Osteoblast (primary cell): ENCODE measurements at regions not wholly inside any gene's neighbourhood (a gene's known extent, or its start where the extent isn't known, plus 50 kb on each side); places are given as distances from the start of the nearest gene placed in this dataset.

Source experiments
- DNase-seq: peaks from one replicate; pipeline ENCODE4 v3.0.0; 2011; ENCODE audit warnings: low spot score, mixed read lengths; ENCODE audit not compliant: insufficient read length; ENCODE audit errors: missing footprints
- H2AFZ ChIP-seq: 2 replicates; pipeline ENCODE4 v1.6.0; 2011; ENCODE audit warnings: mild to moderate bottlenecking, low read length
- H3K27ac ChIP-seq: 2 replicates; pipeline ENCODE4 v1.5.1; 2011; ENCODE audit warnings: mild to moderate bottlenecking, low read depth, low read length, moderate library complexity
- H3K27me3 ChIP-seq: 2 replicates; pipeline ENCODE4 v1.6.0; 2012; ENCODE audit warnings: mild to moderate bottlenecking, control low read depth, inconsistent platforms, low read length, moderate library complexity; ENCODE audit not compliant: insufficient read depth
- H3K36me3 ChIP-seq: 2 replicates; pipeline ENCODE4 v1.5.1; 2011; ENCODE audit warnings: mild to moderate bottlenecking, low read length, control low read depth, moderate library complexity; ENCODE audit not compliant: insufficient read depth
- H3K4me1 ChIP-seq: 2 replicates; pipeline ENCODE4 v1.5.1; 2011; ENCODE audit warnings: mild to moderate bottlenecking, low read length, control low read depth, moderate library complexity; ENCODE audit not compliant: insufficient read depth
- H3K4me2 ChIP-seq: 2 replicates; pipeline ENCODE4 v1.6.0; 2011; ENCODE audit warnings: mild to moderate bottlenecking, low read length; ENCODE audit not compliant: insufficient read depth
- H3K4me3 ChIP-seq: fragments of 200-600 bp; sonication (generic); 3 replicates; pipeline ENCODE4 v1.5.1; 2012; ENCODE audit warnings: mild to moderate bottlenecking, low read length, inconsistent platforms; ENCODE audit not compliant: insufficient read depth
- H3K79me2 ChIP-seq: 2 replicates; pipeline ENCODE4 v1.6.0; 2012; ENCODE audit warnings: mild to moderate bottlenecking, low read length, control low read depth, inconsistent platforms; ENCODE audit not compliant: insufficient read depth
- H3K9me3 ChIP-seq: 2 replicates; pipeline ENCODE4 v1.5.1; 2011; ENCODE audit warnings: low read depth, low read length, control low read depth
- H4K20me1 ChIP-seq: 2 replicates; pipeline ENCODE4 v1.6.0; 2012; ENCODE audit warnings: mild to moderate bottlenecking, low read length, control low read depth; ENCODE audit not compliant: insufficient read depth
- CTCF ChIP-seq: IDR thresholded peaks from 2 replicates; pipeline ENCODE4 v1.5.1; 2011; ENCODE audit warnings: mild to moderate bottlenecking, low read depth, low read length, moderate library complexity; ENCODE audit errors: extremely low read depth

- TF ChIP-seq CTCF = no peak
- H3K79me2 ChIP-seq = no peaks in the 10 kb centered on the region
- H3K4me3 ChIP-seq = no peak overlapping the region
Observed at GRCh38 chr20:4459081-4459480, 210.0 kb upstream of the ADRA1D start.

GRCh38 chr20:4457566-4458543 is 208.8 kb upstream of the ADRA1D start:
- no peaks in the 10 kb centered on the region for H3K4me1 ChIP-seq
- no peak overlapping the region for H3K4me3 ChIP-seq
- TF ChIP-seq CTCF = no peak
- no peak overlapping the region for H3K27ac ChIP-seq
- no peak overlapping the region for H2AFZ ChIP-seq
- H3K4me2 ChIP-seq = no peak overlapping the region
- no peaks in the 10 kb centered on the region for H3K79me2 ChIP-seq
- no peaks in the 10 kb centered on the region for H3K9me3 ChIP-seq
- H3K36me3 ChIP-seq = no peaks in the 10 kb centered on the region
- H4K20me1 ChIP-seq = no peaks in the 10 kb centered on the region
- DNase-seq = no peak
- H3K27me3 ChIP-seq = no peaks in the 10 kb centered on the region

More at GRCh38 chr20:4459081-4459480, 210.0 kb upstream of the ADRA1D start:
- Histone ChIP-seq H4K20me1 (no peaks in the 10 kb centered on the region), H3K4me2 (no peak overlapping the region), H3K9me3 (no peaks in the 10 kb centered on the region), H2AFZ (no peak overlapping the region), H3K36me3 (no peaks in the 10 kb centered on the region), H3K27me3 (no peaks in the 10 kb centered on the region), H3K27ac (no peak overlapping the region), H3K4me1 (no peaks in the 10 kb centered on the region)
- no peak for DNase-seq

GRCh38 chr20:4455996-4456395 is 206.9 kb upstream of the ADRA1D start:
- DNase-seq = no peak
- Histone ChIP-seq H3K27ac (no peak overlapping the region), H3K4me3 (no peak overlapping the region), H3K4me2 (no peak overlapping the region), H3K4me1 (no peaks in the 10 kb centered on the region), H3K9me3 (no peaks in the 10 kb centered on the region), H3K27me3 (no peaks in the 10 kb centered on the region), H4K20me1 (no peaks in the 10 kb centered on the region), H3K79me2 (no peaks in the 10 kb centered on the region), H2AFZ (no peak overlapping the region), H3K36me3 (no peaks in the 10 kb centered on the region)
- TF ChIP-seq CTCF = no peak

GRCh38 chr20:4455301-4455701 is 206.2 kb upstream of the ADRA1D start:
- Histone ChIP-seq H3K79me2 (no peaks in the 10 kb centered on the region), H3K4me3 (no peak overlapping the region), H3K27me3 (no peaks in the 10 kb centered on the region), H3K27ac (no peak overlapping the region), H2AFZ (no peak overlapping the region), H3K9me3 (no peaks in the 10 kb centered on the region), H3K4me2 (no peak overlapping the region), H3K36me3 (no peaks in the 10 kb centered on the region), H4K20me1 (no peaks in the 10 kb centered on the region), H3K4me1 (peaks cover 6% of the 10 kb centered on the region)
- no peak for DNase-seq
- no peak for TF ChIP-seq CTCF
